ENCODE measurements at regions not wholly inside any gene's neighbourhood (a gene's known extent, or its start where the extent isn't known, plus 50 kb on each side); places are given as distances from the start of the nearest gene placed in this dataset.

DNA sequence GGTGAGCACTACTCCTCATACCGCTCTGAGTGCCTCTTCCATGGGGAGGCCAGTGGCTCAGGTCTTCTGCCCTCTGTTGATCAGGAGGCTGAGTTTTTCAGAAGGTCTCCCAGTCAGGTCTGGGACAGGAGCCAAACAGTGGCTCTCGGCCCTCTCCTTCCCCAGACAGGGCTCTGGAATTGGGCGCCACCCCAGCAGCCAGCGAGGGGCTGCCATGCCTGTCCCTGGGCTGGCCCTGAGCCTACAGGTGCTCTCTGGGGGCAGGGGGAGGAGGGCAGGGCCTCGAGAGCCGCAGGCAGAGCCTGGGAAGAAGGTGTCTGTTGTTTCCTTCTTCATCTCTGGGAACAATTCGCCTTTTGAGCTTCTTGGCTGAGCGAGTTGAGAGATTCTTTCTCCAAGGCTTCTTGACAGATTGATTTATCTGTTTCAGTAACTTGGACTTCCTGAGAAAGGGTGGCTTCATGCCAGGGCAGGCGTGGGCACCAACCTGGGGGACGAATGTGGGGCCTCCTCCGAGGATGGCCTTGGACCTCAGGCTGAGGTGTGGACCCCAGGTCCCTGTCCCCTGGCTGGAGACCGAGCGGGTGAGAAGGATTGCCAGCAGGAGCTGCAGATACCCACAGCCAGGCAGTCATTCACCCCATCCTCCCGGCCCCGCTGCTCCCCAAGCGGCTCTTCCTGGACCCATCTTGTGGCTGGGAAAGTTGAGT lies 64.7 kb upstream of the GLI2 start:
- no peaks in the 10 kb centered on the region for H3K36me3 ChIP-seq (ENCODE audit: control insufficient read depth in 5 of 5, insufficient read depth in 5 of 5, low read length in 5 of 5)
- H3K27ac ChIP-seq (ENCODE audit: low read depth, low read length) = no peak overlapping the region
- H3K4me1 ChIP-seq (ENCODE audit: control insufficient read depth in 5 of 5, insufficient read depth in 5 of 5, low read length in 5 of 5) = peaks cover 0 to 28% (median 20%) of the 10 kb centered on the region in 5 donors
- H3K9me3 ChIP-seq (ENCODE audit: control insufficient read depth in 5 of 5, low read length in 5 of 5) = peaks cover 0 to 10% (median 7%) of the 10 kb centered on the region in 5 donors
- H3K9ac ChIP-seq (ENCODE audit: low read length in 5 of 5) = no peak overlapping the region
- H3K4me3 ChIP-seq (ENCODE audit: low read depth in 1 of 5, low read length in 5 of 5) = no peak overlapping the region
- peaks cover 0 to 7% (median 0%) of the 10 kb centered on the region in 5 donors for H3K27me3 ChIP-seq (ENCODE audit: control insufficient read depth in 5 of 5, insufficient read depth in 4 of 5, low read length in 5 of 5)

DNA sequence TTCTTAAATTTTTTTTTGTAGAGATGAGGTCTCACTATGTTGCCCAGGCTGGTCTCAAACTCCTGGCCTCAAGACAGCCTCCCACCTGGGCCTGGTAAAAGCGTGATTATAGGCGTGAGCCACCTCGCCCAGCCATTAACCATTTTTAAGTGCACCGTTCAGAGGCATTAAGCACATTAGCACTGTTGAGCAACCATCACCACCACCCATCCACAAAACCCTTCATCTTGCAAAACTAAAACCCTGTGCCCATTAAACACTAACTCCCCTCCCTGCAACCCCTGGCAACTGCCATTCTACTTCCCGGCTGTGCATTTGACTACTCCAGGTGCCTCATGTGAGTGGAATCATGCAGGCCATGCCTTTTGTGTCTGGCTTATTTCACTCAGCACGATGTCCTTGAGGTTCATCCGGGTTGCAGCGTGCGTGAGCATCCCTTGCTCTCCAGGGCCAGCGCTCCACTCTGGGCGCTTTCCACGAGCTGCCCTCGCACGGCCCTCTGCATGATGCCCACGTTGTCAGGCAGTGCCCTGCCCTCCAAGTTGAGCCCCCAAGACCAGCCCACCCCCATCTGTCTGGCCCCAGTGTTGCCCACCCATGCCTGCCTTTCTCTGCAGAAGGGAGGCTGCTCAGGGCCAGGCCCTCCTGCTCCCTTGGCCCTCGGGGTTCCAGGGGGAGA lies 63.0 kb upstream of the GLI2 start:
- peaks cover 0 to 7% (median 0%) of the 10 kb centered on the region in 5 donors for H3K27me3 ChIP-seq (ENCODE audit: control insufficient read depth in 5 of 5, insufficient read depth in 4 of 5, low read length in 5 of 5)
- no peak overlapping the region for H3K27ac ChIP-seq (ENCODE audit: low read depth, low read length)
- no peak overlapping the region for H3K4me3 ChIP-seq (ENCODE audit: low read depth in 1 of 5, low read length in 5 of 5)
- H3K4me1 ChIP-seq (ENCODE audit: control insufficient read depth in 5 of 5, insufficient read depth in 5 of 5, low read length in 5 of 5) = peaks cover 0 to 35% (median 28%) of the 10 kb centered on the region in 5 donors
- H3K36me3 ChIP-seq (ENCODE audit: control insufficient read depth in 5 of 5, insufficient read depth in 5 of 5, low read length in 5 of 5) = no peaks in the 10 kb centered on the region
- H3K9ac ChIP-seq (ENCODE audit: low read length in 5 of 5) = no peak overlapping the region
- H3K9me3 ChIP-seq (ENCODE audit: control insufficient read depth in 5 of 5, low read length in 5 of 5) = no peaks in the 10 kb centered on the region

DNA sequence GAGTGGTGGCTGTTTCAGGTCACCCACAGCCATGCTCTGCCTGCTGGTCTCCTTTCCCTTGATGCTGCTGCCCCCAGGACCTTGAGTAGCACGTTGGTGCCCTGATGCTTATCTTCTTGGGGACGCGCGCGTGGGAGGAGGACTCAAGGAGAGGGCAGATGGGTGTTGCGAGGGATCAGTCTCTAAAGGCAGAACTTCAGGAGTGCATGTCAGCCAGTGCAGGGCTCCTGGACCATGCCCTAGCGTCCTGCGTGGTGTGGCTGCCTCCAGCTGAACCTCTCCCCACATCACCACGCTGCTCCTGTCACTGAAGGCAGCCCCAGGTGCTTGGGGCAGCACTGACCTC lies 62.5 kb upstream of the GLI2 start:
- Histone ChIP-seq H3K27me3 (ENCODE audit: control insufficient read depth in 5 of 5, insufficient read depth in 4 of 5, low read length in 5 of 5) (peaks cover 0 to 7% (median 0%) of the 10 kb centered on the region in 5 donors), H3K9me3 (ENCODE audit: control insufficient read depth in 5 of 5, low read length in 5 of 5) (no peaks in the 10 kb centered on the region), H3K4me1 (ENCODE audit: control insufficient read depth in 5 of 5, insufficient read depth in 5 of 5, low read length in 5 of 5) (peaks cover 0 to 39% (median 31%) of the 10 kb centered on the region in 5 donors)

DNA sequence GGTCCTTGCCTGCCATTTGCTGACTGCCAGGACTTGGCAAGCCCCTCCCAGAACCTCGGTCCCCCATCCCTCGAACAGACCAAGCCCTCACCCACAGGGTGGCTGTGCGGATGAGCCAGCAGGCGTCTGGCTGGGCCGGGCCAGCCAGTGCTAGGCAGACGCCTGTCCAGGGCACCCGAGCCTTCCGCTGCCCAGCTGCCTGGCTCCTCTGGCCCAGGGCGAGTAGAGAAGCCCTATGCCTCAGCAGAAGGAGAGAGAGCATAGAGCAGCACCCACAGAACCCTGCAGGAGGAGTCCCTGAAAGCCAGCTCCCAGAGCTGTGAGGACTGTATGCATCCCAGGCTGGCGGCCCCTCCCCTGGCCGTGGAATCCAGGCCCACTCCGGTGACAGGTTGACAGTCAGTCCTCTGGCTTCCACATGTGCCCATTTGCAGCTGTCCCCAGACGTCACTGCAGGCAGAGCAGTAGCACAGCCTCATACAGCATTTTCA lies 62.1 kb upstream of the GLI2 start:
- Histone ChIP-seq H3K27ac (ENCODE audit: low read depth, low read length) (no peak overlapping the region), H3K4me3 (ENCODE audit: low read depth in 1 of 5, low read length in 5 of 5) (no peak overlapping the region), H3K36me3 (ENCODE audit: control insufficient read depth in 5 of 5, insufficient read depth in 5 of 5, low read length in 5 of 5) (no peaks in the 10 kb centered on the region), H3K9me3 (ENCODE audit: control insufficient read depth in 5 of 5, low read length in 5 of 5) (no peaks in the 10 kb centered on the region), H3K27me3 (ENCODE audit: control insufficient read depth in 5 of 5, insufficient read depth in 4 of 5, low read length in 5 of 5) (peaks cover 0 to 7% (median 0%) of the 10 kb centered on the region in 5 donors), H3K4me1 (ENCODE audit: control insufficient read depth in 5 of 5, insufficient read depth in 5 of 5, low read length in 5 of 5) (peaks cover 0 to 42% (median 35%) of the 10 kb centered on the region in 5 donors), H3K9ac (ENCODE audit: low read length in 5 of 5) (no peak overlapping the region)

More for the DNA sequence above, 62.5 kb upstream of the GLI2 start:
- Histone ChIP-seq H3K36me3 (ENCODE audit: control insufficient read depth in 5 of 5, insufficient read depth in 5 of 5, low read length in 5 of 5) (no peaks in the 10 kb centered on the region), H3K27ac (ENCODE audit: low read depth, low read length) (no peak overlapping the region), H3K4me3 (ENCODE audit: low read depth in 1 of 5, low read length in 5 of 5) (no peak overlapping the region), H3K9ac (ENCODE audit: low read length in 5 of 5) (no peak overlapping the region)

DNA sequence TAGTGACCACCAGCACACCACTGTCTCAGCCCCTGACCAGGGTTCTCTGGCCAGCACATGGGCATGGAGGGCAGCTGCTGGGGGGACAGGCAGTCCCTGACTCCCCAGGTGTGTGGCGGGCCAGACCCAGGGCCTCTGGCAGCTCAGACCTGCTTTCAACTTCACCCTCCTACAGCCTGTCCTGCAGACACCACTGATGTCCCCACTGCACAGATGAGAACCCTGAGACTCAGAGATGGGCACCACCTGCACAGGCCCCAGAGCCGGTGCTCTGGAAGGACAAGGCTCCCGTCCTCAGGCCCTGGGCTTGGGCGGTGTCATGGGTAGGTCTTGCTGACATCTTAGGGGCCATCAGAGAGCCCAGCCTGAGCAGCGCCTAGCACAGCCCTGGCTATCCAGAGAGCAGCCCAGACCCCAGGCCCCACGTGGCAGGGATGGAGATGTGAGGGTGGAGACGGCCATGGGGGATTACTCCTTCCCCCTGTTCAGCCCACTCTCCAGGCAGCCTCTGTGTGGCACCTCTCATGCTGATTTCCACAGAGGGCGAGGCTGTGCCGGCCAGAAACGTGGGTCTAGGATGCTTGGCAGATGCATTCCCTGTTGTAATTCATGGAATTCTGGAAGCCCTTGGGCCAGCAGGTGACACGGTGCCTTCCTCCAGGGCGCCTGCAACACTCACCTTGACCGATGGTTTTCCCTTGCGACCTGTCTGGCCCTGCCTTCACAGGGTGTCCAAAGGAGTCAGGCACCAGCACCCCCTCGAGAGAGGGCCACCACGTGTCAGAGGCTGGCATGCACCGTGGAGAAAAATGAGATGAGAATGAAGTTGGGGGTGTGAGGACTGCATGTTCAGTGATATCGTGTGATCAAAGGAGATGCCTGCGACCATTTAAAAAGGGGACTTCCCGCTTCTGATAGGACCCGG lies 61.2 kb upstream of the GLI2 start:
- Histone ChIP-seq H3K27ac (ENCODE audit: low read depth, low read length) (no peak overlapping the region), H3K27me3 (ENCODE audit: control insufficient read depth in 5 of 5, insufficient read depth in 4 of 5, low read length in 5 of 5) (peaks cover 0 to 7% (median 0%) of the 10 kb centered on the region in 5 donors), H3K4me1 (ENCODE audit: control insufficient read depth in 5 of 5, insufficient read depth in 5 of 5, low read length in 5 of 5) (peaks cover 1 to 45% (median 41%) of the 10 kb centered on the region in 5 donors), H3K9me3 (ENCODE audit: control insufficient read depth in 5 of 5, low read length in 5 of 5) (no peaks in the 10 kb centered on the region), H3K9ac (ENCODE audit: low read length in 5 of 5) (no peak overlapping the region), H3K4me3 (ENCODE audit: low read depth in 1 of 5, low read length in 5 of 5) (no peak overlapping the region), H3K36me3 (ENCODE audit: control insufficient read depth in 5 of 5, insufficient read depth in 5 of 5, low read length in 5 of 5) (no peaks in the 10 kb centered on the region)

DNA sequence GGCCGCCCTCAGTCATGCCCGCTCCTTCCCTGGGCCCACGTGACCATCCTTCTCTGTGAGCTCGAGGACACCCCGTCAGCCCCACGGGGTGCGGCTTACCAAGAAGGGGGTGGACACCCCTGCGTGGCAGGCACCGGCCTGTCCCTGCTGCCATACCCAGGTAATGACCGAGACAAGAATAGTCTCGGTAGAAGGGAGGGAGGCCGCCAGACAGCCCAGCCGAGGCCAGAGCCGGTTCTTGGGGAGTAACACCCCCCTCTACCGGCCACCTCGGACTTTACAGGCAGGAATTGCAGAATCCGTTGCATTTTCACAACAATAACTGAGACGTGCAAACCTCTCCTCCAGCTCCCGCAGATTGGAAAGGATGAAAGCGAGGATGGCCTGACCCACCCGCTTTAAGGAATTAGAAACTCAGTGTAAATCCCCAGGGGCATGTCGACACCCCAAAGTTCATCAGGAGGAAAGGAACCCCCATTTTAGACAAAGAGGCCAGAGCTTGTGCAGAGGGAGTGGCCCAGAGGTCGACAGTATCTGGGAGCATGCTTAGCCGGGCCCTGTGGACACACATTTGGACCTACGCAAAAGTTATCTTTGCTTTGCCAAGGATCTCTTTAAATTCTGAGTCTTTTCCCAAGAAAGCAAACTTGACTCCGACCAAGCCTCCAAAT lies 60.1 kb upstream of the GLI2 start:
- Histone ChIP-seq H3K36me3 (ENCODE audit: control insufficient read depth in 5 of 5, insufficient read depth in 5 of 5, low read length in 5 of 5) (no peaks in the 10 kb centered on the region), H3K9me3 (ENCODE audit: control insufficient read depth in 5 of 5, low read length in 5 of 5) (no peaks in the 10 kb centered on the region), H3K9ac (ENCODE audit: low read length in 5 of 5) (no peak overlapping the region), H3K27ac (ENCODE audit: low read depth, low read length) (no peak overlapping the region), H3K4me3 (ENCODE audit: low read depth in 1 of 5, low read length in 5 of 5) (no peak overlapping the region), H3K27me3 (ENCODE audit: control insufficient read depth in 5 of 5, insufficient read depth in 4 of 5, low read length in 5 of 5) (no peaks in the 10 kb centered on the region), H3K4me1 (ENCODE audit: control insufficient read depth in 5 of 5, insufficient read depth in 5 of 5, low read length in 5 of 5) (peaks cover 1 to 42% (median 41%) of the 10 kb centered on the region in 5 donors)

DNA sequence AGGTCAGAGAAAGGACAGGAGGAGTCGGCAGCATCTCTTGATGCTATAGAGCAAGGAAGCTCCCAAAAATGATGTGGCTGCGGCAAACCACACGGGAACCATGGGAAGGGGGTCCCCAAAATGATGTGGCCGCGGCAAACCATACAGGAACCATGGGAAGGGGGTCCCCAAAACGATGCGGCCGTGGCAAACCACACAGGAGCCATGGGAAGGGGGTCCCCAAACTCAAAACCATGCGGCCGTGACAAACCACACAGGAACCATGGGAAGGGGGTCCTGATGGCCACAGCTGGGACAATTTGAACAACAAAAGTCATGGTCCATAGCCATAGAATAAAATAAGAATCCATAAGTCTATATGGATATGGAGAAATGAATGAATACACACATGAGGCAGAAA lies 58.4 kb upstream of the GLI2 start:
- Histone ChIP-seq H3K27me3 (ENCODE audit: control insufficient read depth in 5 of 5, insufficient read depth in 4 of 5, low read length in 5 of 5) (no peaks in the 10 kb centered on the region), H3K4me3 (ENCODE audit: low read depth in 1 of 5, low read length in 5 of 5) (no peak overlapping the region), H3K9ac (ENCODE audit: low read length in 5 of 5) (peak overlapping the region in 2 of 5 donors; percentile 53 to 75), H3K36me3 (ENCODE audit: control insufficient read depth in 5 of 5, insufficient read depth in 5 of 5, low read length in 5 of 5) (no peaks in the 10 kb centered on the region), H3K4me1 (ENCODE audit: control insufficient read depth in 5 of 5, insufficient read depth in 5 of 5, low read length in 5 of 5) (peaks cover 1 to 35% (median 30%) of the 10 kb centered on the region in 5 donors), H3K9me3 (ENCODE audit: control insufficient read depth in 5 of 5, low read length in 5 of 5) (no peaks in the 10 kb centered on the region), H3K27ac (ENCODE audit: low read depth, low read length) (peak overlapping the region; percentile 96)

DNA sequence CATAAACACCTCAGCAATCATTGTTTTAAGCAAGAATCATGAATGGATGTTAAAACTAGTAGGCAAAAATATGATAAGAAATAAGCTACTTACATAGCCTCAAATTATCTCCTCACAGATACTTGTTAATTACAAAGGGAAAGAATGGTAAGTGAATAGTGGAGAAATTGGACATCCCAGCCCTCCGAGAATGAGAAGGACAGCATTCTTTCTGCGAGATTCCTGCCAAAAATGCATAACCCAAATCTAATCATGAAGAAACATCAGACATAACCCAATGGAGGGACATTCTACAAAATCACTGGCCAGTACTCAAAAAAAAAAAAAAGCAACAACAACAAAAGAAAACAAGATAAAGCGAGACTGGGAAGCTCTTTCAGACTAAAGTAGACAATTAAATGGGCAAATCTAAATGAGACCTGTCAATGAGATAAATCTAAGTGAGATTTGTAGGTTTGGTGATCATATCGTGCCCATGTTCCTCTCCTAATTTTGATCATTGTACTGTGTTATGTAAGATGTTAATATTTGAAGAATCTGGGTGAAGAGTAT lies 57.9 kb upstream of the GLI2 start:
- Histone ChIP-seq H3K9me3 (ENCODE audit: control insufficient read depth in 5 of 5, low read length in 5 of 5) (no peaks in the 10 kb centered on the region), H3K4me1 (ENCODE audit: control insufficient read depth in 5 of 5, insufficient read depth in 5 of 5, low read length in 5 of 5) (peaks cover 1 to 35% (median 30%) of the 10 kb centered on the region in 5 donors), H3K36me3 (ENCODE audit: control insufficient read depth in 5 of 5, insufficient read depth in 5 of 5, low read length in 5 of 5) (no peaks in the 10 kb centered on the region), H3K9ac (ENCODE audit: low read length in 5 of 5) (peak overlapping the region in 3 of 5 donors; percentile 14 to 75 (median 53)), H3K4me3 (ENCODE audit: low read depth in 1 of 5, low read length in 5 of 5) (no peak overlapping the region), H3K27me3 (ENCODE audit: control insufficient read depth in 5 of 5, insufficient read depth in 4 of 5, low read length in 5 of 5) (no peaks in the 10 kb centered on the region), H3K27ac (ENCODE audit: low read depth, low read length) (peak overlapping the region; percentile 96)

DNA sequence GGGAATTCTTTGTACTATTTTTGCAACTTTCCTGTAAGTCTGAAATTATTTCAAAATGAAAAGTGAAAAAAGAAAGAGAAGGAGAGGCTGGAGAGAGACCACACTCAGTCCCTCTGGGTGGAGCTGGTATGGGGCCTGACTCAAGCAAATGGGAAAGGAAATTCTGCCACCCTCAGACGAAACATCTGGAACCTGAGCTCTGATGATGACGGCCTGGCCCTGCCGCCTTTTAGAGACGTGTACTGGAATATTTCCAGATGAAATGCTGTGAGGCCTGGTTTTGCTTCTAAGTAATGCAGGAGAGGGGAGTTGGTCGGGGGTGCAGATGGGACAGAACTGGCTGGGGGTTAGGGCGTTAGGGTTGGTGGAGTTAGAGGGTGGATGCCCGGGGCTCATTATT lies 57.4 kb upstream of the GLI2 start:
- peak overlapping the region; percentile 96 for H3K27ac ChIP-seq (ENCODE audit: low read depth, low read length)

More for the DNA sequence above, 57.4 kb upstream of the GLI2 start:
- Histone ChIP-seq H3K36me3 (ENCODE audit: control insufficient read depth in 5 of 5, insufficient read depth in 5 of 5, low read length in 5 of 5) (no peaks in the 10 kb centered on the region), H3K27me3 (ENCODE audit: control insufficient read depth in 5 of 5, insufficient read depth in 4 of 5, low read length in 5 of 5) (peaks cover 0 to 1% (median 0%) of the 10 kb centered on the region in 5 donors), H3K4me1 (ENCODE audit: control insufficient read depth in 5 of 5, insufficient read depth in 5 of 5, low read length in 5 of 5) (peaks cover 1 to 35% (median 30%) of the 10 kb centered on the region in 5 donors), H3K4me3 (ENCODE audit: low read depth in 1 of 5, low read length in 5 of 5) (no peak overlapping the region), H3K9ac (ENCODE audit: low read length in 5 of 5) (peak overlapping the region in 3 of 5 donors; percentile 14 to 55 (median 38)), H3K9me3 (ENCODE audit: control insufficient read depth in 5 of 5, low read length in 5 of 5) (no peaks in the 10 kb centered on the region)

Data from subcutaneous abdominal adipose tissue (tissue), 5 donors.